GM13976 (cell line): ENCODE measurements at regions not wholly inside any gene's neighbourhood (a gene's known extent, or its start where the extent isn't known, plus 50 kb on each side); places are given as distances from the start of the nearest gene placed in this dataset.

ENCODE experiments used
- DNase-seq: peaks from one replicate; pipeline ENCODE4 v3.0.0; 2012; ENCODE audit warnings: low spot score
- in situ Hi-C: fragments of 300-500 bp; cut with MboI; formaldehyde crosslinking; loops from one replicate; pipeline ENCODE4 v1.12.0; 2022; ENCODE audit warnings: low sequenced_read_pairs, mixed read lengths, inconsistent platforms; ENCODE audit not compliant: unreplicated experiment
- TF ChIP-seq, protein P1 (sequence below): IDR thresholded peaks from 2 replicates; pipeline ENCODE4 v1.5.1; 2012; ENCODE audit warnings: borderline replicate concordance, mild to moderate bottlenecking; ENCODE audit not compliant: insufficient read depth; ENCODE audit errors: extremely low read depth, missing control alignments, control extremely low read depth

DNA sequence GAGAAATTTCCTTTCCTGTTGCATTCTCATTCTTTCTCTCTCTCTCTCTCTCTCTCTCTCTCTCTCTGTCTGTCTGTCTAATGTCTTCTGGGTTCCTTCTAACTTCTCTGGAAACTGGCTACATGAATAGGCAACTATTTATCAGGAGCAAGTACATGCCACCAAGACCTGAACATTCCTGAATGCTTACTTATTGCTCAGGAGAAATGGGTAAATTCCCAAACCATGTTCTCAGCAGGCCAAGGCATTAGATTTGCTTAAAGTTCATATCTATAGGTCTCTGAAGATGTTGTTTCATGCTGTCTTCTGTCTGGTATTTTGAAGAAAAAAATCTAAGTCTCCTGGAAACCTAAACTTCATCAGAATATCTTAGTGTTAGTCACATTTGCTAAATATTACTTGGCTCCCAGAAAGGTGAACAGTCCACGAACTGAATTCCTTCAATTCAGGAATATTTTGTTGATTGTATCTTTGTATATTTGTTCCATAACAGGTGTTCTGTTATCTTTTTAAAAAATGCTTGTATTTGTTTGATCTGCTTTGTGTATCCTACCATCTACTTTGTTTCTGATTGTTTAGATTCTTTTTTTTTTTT lies 77.2 kb upstream of the FIGN start:
- TF ChIP-seq, protein P1, sequence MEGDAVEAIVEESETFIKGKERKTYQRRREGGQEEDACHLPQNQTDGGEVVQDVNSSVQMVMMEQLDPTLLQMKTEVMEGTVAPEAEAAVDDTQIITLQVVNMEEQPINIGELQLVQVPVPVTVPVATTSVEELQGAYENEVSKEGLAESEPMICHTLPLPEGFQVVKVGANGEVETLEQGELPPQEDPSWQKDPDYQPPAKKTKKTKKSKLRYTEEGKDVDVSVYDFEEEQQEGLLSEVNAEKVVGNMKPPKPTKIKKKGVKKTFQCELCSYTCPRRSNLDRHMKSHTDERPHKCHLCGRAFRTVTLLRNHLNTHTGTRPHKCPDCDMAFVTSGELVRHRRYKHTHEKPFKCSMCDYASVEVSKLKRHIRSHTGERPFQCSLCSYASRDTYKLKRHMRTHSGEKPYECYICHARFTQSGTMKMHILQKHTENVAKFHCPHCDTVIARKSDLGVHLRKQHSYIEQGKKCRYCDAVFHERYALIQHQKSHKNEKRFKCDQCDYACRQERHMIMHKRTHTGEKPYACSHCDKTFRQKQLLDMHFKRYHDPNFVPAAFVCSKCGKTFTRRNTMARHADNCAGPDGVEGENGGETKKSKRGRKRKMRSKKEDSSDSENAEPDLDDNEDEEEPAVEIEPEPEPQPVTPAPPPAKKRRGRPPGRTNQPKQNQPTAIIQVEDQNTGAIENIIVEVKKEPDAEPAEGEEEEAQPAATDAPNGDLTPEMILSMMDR = no peak
- no peak for DNase-seq
- in situ Hi-C loops = no loop called here

DNA sequence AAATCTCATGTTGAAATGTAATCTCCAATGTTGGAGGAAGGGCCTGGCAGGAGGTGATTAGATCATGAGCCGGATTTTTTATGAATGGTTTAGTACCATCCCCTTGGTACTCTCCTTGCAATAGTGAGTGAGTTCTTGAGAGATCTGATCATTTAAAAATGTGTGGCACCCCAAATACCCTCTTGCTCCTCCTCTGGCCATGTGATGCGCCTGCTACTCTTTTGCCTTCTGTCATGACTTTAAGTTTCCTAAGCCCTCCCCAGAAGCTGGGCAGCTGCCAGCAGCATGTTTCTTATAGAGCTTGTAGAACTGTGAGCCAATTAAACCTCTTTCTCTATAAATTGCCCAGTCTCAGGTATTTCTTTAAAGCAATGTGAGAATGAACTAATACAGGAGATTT lies 72.6 kb upstream of the FIGN start:
- in situ Hi-C loops = no loop called here
- TF ChIP-seq, protein P1 = no peak
- DNase-seq = no peak

DNA sequence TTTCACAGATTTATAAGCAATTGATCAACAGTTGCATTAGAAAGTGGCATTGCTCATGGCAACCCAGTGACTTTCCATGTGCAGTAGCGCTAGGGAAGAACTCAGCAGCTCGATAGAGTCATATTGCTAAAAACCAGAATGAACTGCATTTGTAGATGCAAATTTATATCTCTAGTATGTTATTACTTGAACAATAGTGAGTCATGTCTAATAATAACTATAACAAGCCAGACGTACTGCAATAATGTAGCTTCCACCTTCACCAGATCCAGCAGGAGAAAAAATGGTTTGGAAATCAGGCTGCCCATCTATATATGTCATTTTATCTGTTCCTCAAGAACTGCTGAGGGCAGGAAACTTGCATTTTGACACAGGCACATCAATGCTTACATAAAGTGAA lies 66.5 kb upstream of the FIGN start:
- TF ChIP-seq, protein P1 = no peak
- in situ Hi-C loops = no loop called here

DNA sequence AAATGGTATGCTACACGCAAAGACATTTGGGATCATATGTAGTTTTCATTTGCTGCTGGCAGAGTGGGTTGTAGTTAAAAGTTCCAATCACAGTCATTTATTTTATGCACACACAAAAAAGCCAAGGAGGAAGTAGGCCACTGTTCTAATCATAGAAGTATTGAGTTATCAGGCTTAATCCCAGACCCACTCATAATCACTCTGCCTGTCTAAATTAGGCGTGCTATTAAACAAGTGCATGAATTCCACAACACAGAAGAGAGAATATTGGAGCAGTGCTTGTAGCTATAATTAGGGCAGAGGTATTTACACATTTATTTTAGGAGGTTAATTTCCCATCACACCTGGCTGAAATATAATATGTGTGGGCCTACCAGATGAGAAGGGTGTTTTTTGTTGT lies 65.7 kb upstream of the FIGN start:
- in situ Hi-C loops = no loop called here

More for the DNA sequence above, 66.5 kb upstream of the FIGN start:
- no peak for DNase-seq

DNA sequence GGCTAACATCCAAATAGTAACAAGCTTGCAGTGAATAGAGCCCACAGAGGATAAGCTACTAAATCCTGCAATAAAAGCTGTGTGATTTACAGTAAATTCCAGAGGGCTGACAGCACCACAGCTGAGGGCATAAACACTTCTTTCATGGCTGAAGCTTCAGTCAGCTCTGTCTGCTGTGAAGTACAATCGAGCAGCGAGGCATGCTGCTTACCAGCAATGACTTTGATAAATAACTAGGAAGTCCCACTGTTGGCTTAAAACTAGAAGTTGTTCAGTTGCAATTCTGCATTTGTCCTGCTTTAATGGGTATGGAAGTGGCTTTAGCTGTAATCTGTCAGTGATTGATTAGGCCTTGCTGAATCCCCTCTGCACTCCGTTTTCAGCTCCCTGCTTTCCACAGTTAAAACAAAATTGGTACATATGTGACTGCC lies 65.2 kb upstream of the FIGN start:
- TF ChIP-seq, protein P1 = no peak
- DNase-seq = no peak
- in situ Hi-C loops = no loop called here

More for the DNA sequence above, 65.7 kb upstream of the FIGN start:
- TF ChIP-seq, protein P1 = no peak
- DNase-seq = no peak

DNA sequence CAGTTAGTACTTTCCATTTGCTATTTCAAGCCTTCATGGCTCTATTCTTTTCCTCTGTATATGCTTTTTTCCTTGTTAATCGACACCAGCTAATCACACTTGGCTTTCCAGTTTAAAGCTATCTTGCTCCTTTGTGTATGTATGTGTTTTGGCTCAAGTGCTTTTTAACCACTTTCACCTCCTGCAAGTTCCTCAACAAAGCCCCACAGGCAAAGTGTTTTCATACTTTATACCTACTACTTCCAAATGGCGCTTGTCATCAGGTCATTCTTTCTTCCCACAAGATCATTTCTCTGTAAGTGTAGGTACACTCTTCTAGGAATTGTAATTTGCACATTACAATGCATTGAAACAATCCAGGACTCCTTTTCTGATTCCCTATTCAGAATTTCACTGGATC lies 64.0 kb upstream of the FIGN start:
- in situ Hi-C loops = no loop called here
- TF ChIP-seq, protein P1 = no peak

More for the DNA sequence above, 64.0 kb upstream of the FIGN start:
- DNase-seq = no peak
